ENCODE measurements at regions not wholly inside any gene's neighbourhood (a gene's known extent, or its start where the extent isn't known, plus 50 kb on each side); places are given as distances from the start of the nearest gene placed in this dataset.

DNA sequence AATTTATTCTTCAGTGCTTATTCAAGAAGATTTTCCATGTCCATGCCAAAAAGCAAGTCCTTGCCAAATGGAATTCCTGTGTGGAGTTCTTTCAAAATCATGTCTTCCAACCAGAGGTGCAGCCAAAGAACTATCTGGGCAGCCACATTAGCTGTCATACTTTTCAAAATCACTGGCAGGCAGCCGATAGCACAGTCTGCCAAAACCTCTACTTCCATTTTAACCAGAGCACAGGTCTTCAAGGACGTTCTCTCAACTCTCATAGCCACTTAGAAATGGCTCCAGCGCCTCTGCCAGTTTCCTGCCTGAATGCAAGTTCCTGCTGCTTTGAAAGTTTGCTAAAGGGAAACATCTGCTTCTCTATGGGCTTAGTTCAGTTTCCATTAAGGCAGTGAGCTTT, 975.7 kb upstream of the ADGRL4 start:
- TF ChIP-seq, protein P1, sequence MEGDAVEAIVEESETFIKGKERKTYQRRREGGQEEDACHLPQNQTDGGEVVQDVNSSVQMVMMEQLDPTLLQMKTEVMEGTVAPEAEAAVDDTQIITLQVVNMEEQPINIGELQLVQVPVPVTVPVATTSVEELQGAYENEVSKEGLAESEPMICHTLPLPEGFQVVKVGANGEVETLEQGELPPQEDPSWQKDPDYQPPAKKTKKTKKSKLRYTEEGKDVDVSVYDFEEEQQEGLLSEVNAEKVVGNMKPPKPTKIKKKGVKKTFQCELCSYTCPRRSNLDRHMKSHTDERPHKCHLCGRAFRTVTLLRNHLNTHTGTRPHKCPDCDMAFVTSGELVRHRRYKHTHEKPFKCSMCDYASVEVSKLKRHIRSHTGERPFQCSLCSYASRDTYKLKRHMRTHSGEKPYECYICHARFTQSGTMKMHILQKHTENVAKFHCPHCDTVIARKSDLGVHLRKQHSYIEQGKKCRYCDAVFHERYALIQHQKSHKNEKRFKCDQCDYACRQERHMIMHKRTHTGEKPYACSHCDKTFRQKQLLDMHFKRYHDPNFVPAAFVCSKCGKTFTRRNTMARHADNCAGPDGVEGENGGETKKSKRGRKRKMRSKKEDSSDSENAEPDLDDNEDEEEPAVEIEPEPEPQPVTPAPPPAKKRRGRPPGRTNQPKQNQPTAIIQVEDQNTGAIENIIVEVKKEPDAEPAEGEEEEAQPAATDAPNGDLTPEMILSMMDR (IDR thresholded peaks at IDR 0.05) = no peak
- no peak for TF ChIP-seq POLR2A (IDR thresholded peaks at IDR 0.05)
- TF ChIP-seq POLR2AphosphoS5 (IDR thresholded peaks at IDR 0.05) = peak in 2 of 3 donors; percentile 21 to 81

Data from breast epithelium (tissue), 3 donors.